SU-DHL-6 (cell line): ENCODE measurements at regions not wholly inside any gene's neighbourhood (a gene's known extent, or its start where the extent isn't known, plus 50 kb on each side); places are given as distances from the start of the nearest gene placed in this dataset.

Experiments used
- H2AFZ ChIP-seq: fragments of 200-600 bp; sonication (generic); 2 replicates; pipeline ENCODE4 v1.6.1; 2014; ENCODE audit warnings: low read depth, mild to moderate bottlenecking, moderate library complexity, mixed read lengths, antibody characterized with exemption, low read length; ENCODE audit not compliant: severe bottlenecking
- H3F3A ChIP-seq: fragments of 200-600 bp; shearing (Covaris generic); 2 replicates; pipeline ENCODE4 v1.6.0; 2016; ENCODE audit warnings: antibody characterized with exemption, mild to moderate bottlenecking; ENCODE audit not compliant: insufficient read depth
- H3K27ac ChIP-seq: fragments of 200-600 bp; sonication (generic); 2 replicates; pipeline ENCODE4 v1.5.1; 2016; ENCODE audit warnings: low read depth, mild to moderate bottlenecking, low read length, moderate library complexity, mixed read lengths
- H3K27me3 ChIP-seq: fragments of 200-600 bp; sonication (generic), shearing (Covaris generic); 2 replicates; pipeline ENCODE4 v1.6.0; 2014; ENCODE audit warnings: mild to moderate bottlenecking, low read length
- H3K36me3 ChIP-seq: fragments of 200-600 bp; sonication (generic); 2 replicates; pipeline ENCODE4 v1.6.1; 2014; ENCODE audit warnings: mild to moderate bottlenecking, low read length, mixed read lengths
- H3K4me2 ChIP-seq: fragments of 300-600, 200-600 bp; shearing (Covaris generic), sonication (generic); 2 replicates; pipeline ENCODE4 v1.6.0; 2014; ENCODE audit warnings: low read length, low read depth, mild to moderate bottlenecking; ENCODE audit not compliant: poor library complexity, severe bottlenecking
- H3K4me3 ChIP-seq: fragments of 200-600 bp; sonication (generic); 2 replicates; pipeline ENCODE4 v1.5.1; 2014; ENCODE audit warnings: antibody characterized with exemption, low read length, mild to moderate bottlenecking, mixed read lengths; ENCODE audit not compliant: insufficient read depth, poor library complexity, severe bottlenecking
- H3K79me2 ChIP-seq: fragments of 200-600 bp; sonication (generic); 2 replicates; pipeline ENCODE4 v1.6.1; 2014; ENCODE audit warnings: mild to moderate bottlenecking, low read length, moderate library complexity; ENCODE audit not compliant: insufficient read depth
- H3K9ac ChIP-seq: fragments of 200-600 bp; sonication (generic); 2 replicates; pipeline ENCODE4 v1.7.0; 2014; ENCODE audit warnings: mild to moderate bottlenecking, low read length
- H3K9me2 ChIP-seq: fragments of 200-600 bp; sonication (generic); replicated peaks from 2 replicates; pipeline ENCODE4 v1.6.1; 2014; ENCODE audit warnings: low read length; ENCODE audit not compliant: insufficient read depth
- H3K9me3 ChIP-seq: fragments of 200-600 bp; sonication (generic); 2 replicates; pipeline ENCODE4 v1.6.1; 2014; ENCODE audit warnings: low read length, mixed read lengths; ENCODE audit not compliant: insufficient read depth
- H4K20me1 ChIP-seq: fragments of 200-600 bp; sonication (generic); 2 replicates; pipeline ENCODE4 v1.6.1; 2014; ENCODE audit warnings: low read depth, mild to moderate bottlenecking, antibody characterized with exemption, low read length, moderate library complexity, mixed read lengths
- EZH2phosphoT487 ChIP-seq: fragments of 200-600 bp; sonication (generic), shearing (Covaris generic); conservative IDR thresholded peaks from 2 replicates; pipeline ENCODE4 v1.6.1; 2018; ENCODE audit warnings: mild to moderate bottlenecking, antibody characterized with exemption, low read length, moderate library complexity, mixed read lengths
- TF ChIP-seq, protein P1 (sequence below): fragments of 200-600 bp; sonication (generic); IDR thresholded peaks from one replicate; pipeline ENCODE4 v1.5.1; 2017; ENCODE audit warnings: antibody characterized with exemption, mild to moderate bottlenecking, low read length, moderate library complexity; ENCODE audit not compliant: insufficient read depth, poor library complexity, severe bottlenecking

DNA sequence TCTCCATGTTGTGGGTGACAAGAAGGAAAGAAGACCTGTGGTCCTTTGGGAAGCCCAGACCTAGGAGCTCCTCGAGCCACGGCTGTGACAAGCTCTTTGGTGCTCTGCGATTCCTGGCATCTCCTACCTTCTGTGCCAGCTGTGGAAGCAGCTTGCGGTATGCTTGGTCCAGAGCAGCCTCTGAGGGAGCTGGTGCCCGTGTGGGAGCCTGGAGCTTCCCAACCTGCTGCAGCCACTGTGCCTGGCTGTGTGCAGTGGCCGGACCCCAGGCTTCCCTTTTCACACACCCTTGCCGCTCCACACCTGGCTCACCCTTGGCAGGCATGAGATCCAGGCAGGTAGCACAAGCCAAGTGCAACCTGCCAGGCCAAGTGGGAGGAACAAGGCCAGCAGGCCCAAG, 1328.6 kb upstream of the SLC39A10 start:
- Histone ChIP-seq H4K20me1 (no peaks in the 10 kb centered on the region), H3K4me2 (no peak overlapping the region), H2AFZ (no peak overlapping the region), H3K36me3 (no peaks in the 10 kb centered on the region), H3K4me3 (no peak overlapping the region), H3K9me3 (peaks cover 10% of the 10 kb centered on the region; the same call in 1 of the 2 replicates), H3F3A (no peaks in the 10 kb centered on the region), H3K9me2 (no peaks in the 10 kb centered on the region), H3K27me3 (no peaks in the 10 kb centered on the region), H3K27ac (no peak overlapping the region), H3K79me2 (no peaks in the 10 kb centered on the region), H3K9ac (no peak overlapping the region)
- TF ChIP-seq EZH2phosphoT487, result no peak

DNA sequence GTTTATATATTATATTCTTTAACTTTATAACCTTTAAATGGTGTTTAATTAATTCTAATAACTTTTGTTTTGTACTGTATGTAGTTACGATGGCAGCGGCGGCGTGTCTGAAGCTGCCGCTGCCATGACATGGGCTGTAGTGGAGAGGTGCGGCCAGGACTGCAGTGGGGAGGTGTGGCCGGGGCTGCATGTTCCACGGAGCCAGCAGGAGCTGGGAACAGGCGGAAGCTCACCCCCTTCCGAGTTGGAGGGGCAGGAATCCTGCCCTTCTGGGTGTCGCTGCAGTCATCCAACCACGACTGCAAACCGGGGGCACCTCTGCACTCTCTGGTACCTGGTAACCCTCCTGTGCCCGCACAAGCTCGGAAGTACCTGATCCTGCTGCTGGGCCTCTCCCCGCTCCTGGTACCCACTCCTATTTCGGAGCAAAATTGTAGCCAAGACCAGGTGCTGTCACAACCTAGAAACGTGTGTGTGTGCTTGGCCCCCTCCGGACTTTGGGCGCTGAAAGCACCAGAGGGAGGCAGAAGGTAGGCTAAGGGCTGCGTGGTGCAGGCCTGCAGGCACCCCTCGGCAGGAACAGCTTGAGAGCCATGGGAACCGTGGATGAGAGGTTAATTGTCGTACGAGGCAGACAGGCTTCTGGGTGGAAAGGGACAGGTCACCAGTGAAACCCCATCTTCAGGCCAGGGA, 1329.7 kb upstream of the SLC39A10 start:
- H3K9ac ChIP-seq, result no peak overlapping the region
- no peaks in the 10 kb centered on the region for H3K79me2 ChIP-seq
- no peak overlapping the region for H2AFZ ChIP-seq
- H3K27me3 ChIP-seq, result no peaks in the 10 kb centered on the region
- H3F3A ChIP-seq, result no peaks in the 10 kb centered on the region
- H3K27ac ChIP-seq, result no peak overlapping the region
- H4K20me1 ChIP-seq, result no peaks in the 10 kb centered on the region
- H3K4me2 ChIP-seq, result no peak overlapping the region
- no peaks in the 10 kb centered on the region for H3K9me2 ChIP-seq
- H3K9me3 ChIP-seq, result peaks cover 10% of the 10 kb centered on the region; the same call in 1 of the 2 replicates
- no peak for TF ChIP-seq EZH2phosphoT487
- TF ChIP-seq, protein P1, sequence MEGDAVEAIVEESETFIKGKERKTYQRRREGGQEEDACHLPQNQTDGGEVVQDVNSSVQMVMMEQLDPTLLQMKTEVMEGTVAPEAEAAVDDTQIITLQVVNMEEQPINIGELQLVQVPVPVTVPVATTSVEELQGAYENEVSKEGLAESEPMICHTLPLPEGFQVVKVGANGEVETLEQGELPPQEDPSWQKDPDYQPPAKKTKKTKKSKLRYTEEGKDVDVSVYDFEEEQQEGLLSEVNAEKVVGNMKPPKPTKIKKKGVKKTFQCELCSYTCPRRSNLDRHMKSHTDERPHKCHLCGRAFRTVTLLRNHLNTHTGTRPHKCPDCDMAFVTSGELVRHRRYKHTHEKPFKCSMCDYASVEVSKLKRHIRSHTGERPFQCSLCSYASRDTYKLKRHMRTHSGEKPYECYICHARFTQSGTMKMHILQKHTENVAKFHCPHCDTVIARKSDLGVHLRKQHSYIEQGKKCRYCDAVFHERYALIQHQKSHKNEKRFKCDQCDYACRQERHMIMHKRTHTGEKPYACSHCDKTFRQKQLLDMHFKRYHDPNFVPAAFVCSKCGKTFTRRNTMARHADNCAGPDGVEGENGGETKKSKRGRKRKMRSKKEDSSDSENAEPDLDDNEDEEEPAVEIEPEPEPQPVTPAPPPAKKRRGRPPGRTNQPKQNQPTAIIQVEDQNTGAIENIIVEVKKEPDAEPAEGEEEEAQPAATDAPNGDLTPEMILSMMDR, result no peak
- H3K36me3 ChIP-seq, result no peaks in the 10 kb centered on the region
- H3K4me3 ChIP-seq, result no peak overlapping the region

DNA sequence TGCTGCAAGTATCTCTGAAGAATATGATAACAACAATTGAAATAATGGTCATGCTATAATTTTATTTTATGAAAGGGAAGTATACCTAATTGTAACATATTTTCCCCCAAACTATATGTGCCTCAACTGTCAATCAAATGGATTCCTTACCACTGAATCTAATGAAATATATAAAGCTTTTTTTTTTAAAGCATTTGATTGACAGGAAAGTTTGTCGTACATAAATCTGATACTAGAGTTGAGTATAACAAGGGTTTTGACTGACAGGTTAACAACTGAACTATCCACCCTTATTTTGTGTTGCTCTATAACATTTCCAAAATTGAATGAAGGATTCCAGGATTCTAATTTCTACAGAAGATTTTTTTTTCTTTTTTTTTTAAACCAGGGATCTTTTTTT, 1333.3 kb upstream of the SLC39A10 start:
- Histone ChIP-seq H3K4me2 (no peak overlapping the region), H2AFZ (no peak overlapping the region), H3K4me3 (no peak overlapping the region), H3K36me3 (no peaks in the 10 kb centered on the region), H4K20me1 (no peaks in the 10 kb centered on the region), H3K79me2 (no peaks in the 10 kb centered on the region), H3K9me3 (peaks cover 10% of the 10 kb centered on the region; the same call in 1 of the 2 replicates), H3K9ac (no peak overlapping the region), H3K27me3 (no peaks in the 10 kb centered on the region), H3K27ac (no peak overlapping the region), H3F3A (no peaks in the 10 kb centered on the region), H3K9me2 (no peaks in the 10 kb centered on the region)
- TF ChIP-seq EZH2phosphoT487, result no peak
- TF ChIP-seq, protein P1, result no peak

DNA sequence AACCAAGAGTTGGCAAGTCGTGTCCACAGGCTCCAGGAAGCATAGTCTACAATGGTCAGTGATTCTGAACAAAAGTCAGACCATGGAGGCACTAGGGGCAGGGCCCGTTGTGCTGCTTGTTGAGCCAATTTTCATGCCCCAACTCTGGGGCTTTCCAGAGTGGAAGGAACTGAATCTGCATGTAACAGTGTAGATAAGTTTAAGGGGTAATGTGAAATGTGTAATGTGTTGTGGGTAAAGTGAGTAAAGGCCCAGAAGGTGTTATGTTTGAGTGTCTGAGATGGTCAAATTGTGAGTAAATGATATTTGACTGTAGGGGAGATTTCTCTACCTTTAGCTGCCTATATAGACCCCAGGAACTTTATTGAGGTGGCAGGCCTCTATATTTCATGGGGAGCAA, 1336.5 kb upstream of the SLC39A10 start:
- no peaks in the 10 kb centered on the region for H3K79me2 ChIP-seq
- TF ChIP-seq, protein P1, result no peak
- no peak for TF ChIP-seq EZH2phosphoT487
- no peak overlapping the region for H3K27ac ChIP-seq
- no peak overlapping the region for H3K9ac ChIP-seq
- no peak overlapping the region for H3K4me3 ChIP-seq
- no peak overlapping the region for H2AFZ ChIP-seq
- H4K20me1 ChIP-seq, result no peaks in the 10 kb centered on the region
- H3K9me2 ChIP-seq, result no peaks in the 10 kb centered on the region
- no peak overlapping the region for H3K4me2 ChIP-seq
- no peaks in the 10 kb centered on the region for H3K27me3 ChIP-seq
- H3F3A ChIP-seq, result no peaks in the 10 kb centered on the region
- H3K9me3 ChIP-seq, result no peaks in the 10 kb centered on the region
- H3K36me3 ChIP-seq, result no peaks in the 10 kb centered on the region
